Loucy (cell line): ENCODE measurements at regions not wholly inside any gene's neighbourhood (a gene's known extent, or its start where the extent isn't known, plus 50 kb on each side); places are given as distances from the start of the nearest gene placed in this dataset.
"Not testable (repeated sequence)": the region's sequence is repeated elsewhere in the genome, so short reads cannot be mapped to it uniquely, and the experiment has no call there.

Experiments used
- CTCF ChIP-seq: fragments of 200-600 bp; sonication (generic); conservative IDR thresholded peaks from 2 replicates; pipeline ENCODE4 v1.5.1; 2014; ENCODE audit warnings: mild to moderate bottlenecking, antibody characterized with exemption, low read length
- EZH2phosphoT487 ChIP-seq: fragments of 200-600 bp; IDR thresholded peaks from 2 replicates; pipeline ENCODE4 v1.6.1; 2018; ENCODE audit warnings: antibody characterized with exemption, mild to moderate bottlenecking, moderate library complexity, borderline replicate concordance

GRCh38 chr11:90422787-90423186 is 199.9 kb upstream of the CHORDC1 start:
- not testable (repeated sequence) for TF ChIP-seq CTCF, EZH2phosphoT487
